Chondrocyte (in vitro differentiated cells): ENCODE measurements at regions not wholly inside any gene's neighbourhood (a gene's known extent, or its start where the extent isn't known, plus 50 kb on each side); places are given as distances from the start of the nearest gene placed in this dataset.
A peak's percentile ranks its signal among the peaks of the same experiment; 100 is the strongest.

Source experiments
- DNase-seq: peaks from one replicate; pipeline ENCODE4 v3.0.0; 2021; ENCODE audit warnings: mixed read lengths, low spot score
- H3K27ac Mint-ChIP-seq: one replicate; pipeline ENCODE4 v1.8.0; 2021; ENCODE audit warnings: mild to moderate bottlenecking, moderate library complexity, mixed read lengths; ENCODE audit not compliant: unreplicated experiment
- H3K27me3 Mint-ChIP-seq: 2 replicates; pipeline ENCODE4 v1.8.0; 2021; ENCODE audit warnings: low read depth, mixed read lengths
- H3K36me3 Mint-ChIP-seq: 2 replicates; pipeline ENCODE4 v1.8.0; 2021; ENCODE audit warnings: low read depth, mixed read lengths
- H3K4me1 Mint-ChIP-seq: 2 replicates; pipeline ENCODE4 v1.8.0; 2021; ENCODE audit warnings: low read depth, mild to moderate bottlenecking, mixed read lengths
- H3K4me3 Mint-ChIP-seq: one replicate; pipeline ENCODE4 v1.8.0; 2021; ENCODE audit warnings: mild to moderate bottlenecking, moderate library complexity, mixed read lengths; ENCODE audit not compliant: unreplicated experiment
- H3K9me3 Mint-ChIP-seq: 2 replicates; pipeline ENCODE4 v1.8.0; 2021; ENCODE audit warnings: low read depth, mixed read lengths
- CTCF ChIP-seq: fragments of 200-600 bp; sonication (generic); IDR thresholded peaks from 2 replicates; pipeline ENCODE4 v1.5.0; 2021; ENCODE audit warnings: antibody characterized with exemption, mild to moderate bottlenecking, moderate library complexity

- no peak for TF ChIP-seq CTCF
- Mint-ChIP-seq H3K27me3 (peaks cover 8% of the 10 kb centered on the region), H3K36me3 (no peaks in the 10 kb centered on the region), H3K9me3 (no peaks in the 10 kb centered on the region), H3K4me1 (no peaks in the 10 kb centered on the region), H3K4me3 (no peak overlapping the region), H3K27ac (no peak overlapping the region)
- DNase-seq: no peak
Measured at GRCh38 chr15:91559066-91559465, 294.4 kb upstream of the SLCO3A1 start.

GRCh38 chr15:91561371-91562100 is 292.0 kb upstream of the SLCO3A1 start:
- H3K4me1 Mint-ChIP-seq: no peaks in the 10 kb centered on the region
- H3K4me3 Mint-ChIP-seq: no peak overlapping the region
- no peaks in the 10 kb centered on the region for H3K9me3 Mint-ChIP-seq
- H3K27me3 Mint-ChIP-seq: peaks cover 14% of the 10 kb centered on the region
- H3K27ac Mint-ChIP-seq: peak overlapping the region; percentile 52
- no peaks in the 10 kb centered on the region for H3K36me3 Mint-ChIP-seq
- no peak for DNase-seq
- no peak for TF ChIP-seq CTCF

DNA sequence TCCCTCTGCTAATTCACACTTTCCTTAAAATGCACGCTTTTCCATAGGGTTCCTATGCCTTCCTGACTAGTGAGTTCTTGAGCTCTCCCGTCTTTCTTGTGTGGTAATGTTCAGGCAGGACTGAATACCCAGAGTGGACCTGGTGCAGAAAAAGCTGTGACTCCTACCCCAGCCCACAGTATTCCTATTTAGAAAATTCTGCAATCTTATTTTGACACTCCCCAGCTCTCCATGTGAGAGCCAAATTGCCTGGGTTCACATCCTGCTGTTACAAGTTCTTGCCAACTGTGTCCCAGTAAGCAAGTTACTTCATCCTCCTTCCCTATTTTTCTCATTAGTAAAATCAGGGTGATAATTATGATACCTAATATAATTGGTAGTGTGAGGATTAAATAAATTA is 290.8 kb upstream of the SLCO3A1 start:
- Mint-ChIP-seq H3K27me3 (peaks cover 17% of the 10 kb centered on the region), H3K36me3 (no peaks in the 10 kb centered on the region)

GRCh38 chr15:91564631-91565030 is 288.9 kb upstream of the SLCO3A1 start:
- no peak overlapping the region for H3K4me3 Mint-ChIP-seq
- H3K4me1 Mint-ChIP-seq: no peaks in the 10 kb centered on the region
- no peaks in the 10 kb centered on the region for H3K36me3 Mint-ChIP-seq
- TF ChIP-seq CTCF: no peak
- H3K27ac Mint-ChIP-seq: no peak overlapping the region
- H3K27me3 Mint-ChIP-seq: peaks cover 30% of the 10 kb centered on the region
- H3K9me3 Mint-ChIP-seq: no peaks in the 10 kb centered on the region
- DNase-seq: no peak

More for the DNA sequence above, 290.8 kb upstream of the SLCO3A1 start:
- Mint-ChIP-seq H3K27ac (no peak overlapping the region), H3K4me3 (no peak overlapping the region), H3K9me3 (no peaks in the 10 kb centered on the region), H3K4me1 (no peaks in the 10 kb centered on the region)
- TF ChIP-seq CTCF: no peak
- no peak for DNase-seq

- Mint-ChIP-seq H3K36me3 (no peaks in the 10 kb centered on the region), H3K27ac (no peak overlapping the region), H3K27me3 (peaks cover 40% of the 10 kb centered on the region), H3K9me3 (peaks cover 3% of the 10 kb centered on the region), H3K4me3 (no peak overlapping the region), H3K4me1 (no peaks in the 10 kb centered on the region)
- no peak for TF ChIP-seq CTCF
- no peak for DNase-seq
Measured at GRCh38 chr15:91566141-91566540, 287.4 kb upstream of the SLCO3A1 start.
